ENCODE measurements at regions not wholly inside any gene's neighbourhood (a gene's known extent, or its start where the extent isn't known, plus 50 kb on each side); places are given as distances from the start of the nearest gene placed in this dataset.
A peak's percentile ranks its signal among the peaks of the same experiment; 100 is the strongest.

DNA sequence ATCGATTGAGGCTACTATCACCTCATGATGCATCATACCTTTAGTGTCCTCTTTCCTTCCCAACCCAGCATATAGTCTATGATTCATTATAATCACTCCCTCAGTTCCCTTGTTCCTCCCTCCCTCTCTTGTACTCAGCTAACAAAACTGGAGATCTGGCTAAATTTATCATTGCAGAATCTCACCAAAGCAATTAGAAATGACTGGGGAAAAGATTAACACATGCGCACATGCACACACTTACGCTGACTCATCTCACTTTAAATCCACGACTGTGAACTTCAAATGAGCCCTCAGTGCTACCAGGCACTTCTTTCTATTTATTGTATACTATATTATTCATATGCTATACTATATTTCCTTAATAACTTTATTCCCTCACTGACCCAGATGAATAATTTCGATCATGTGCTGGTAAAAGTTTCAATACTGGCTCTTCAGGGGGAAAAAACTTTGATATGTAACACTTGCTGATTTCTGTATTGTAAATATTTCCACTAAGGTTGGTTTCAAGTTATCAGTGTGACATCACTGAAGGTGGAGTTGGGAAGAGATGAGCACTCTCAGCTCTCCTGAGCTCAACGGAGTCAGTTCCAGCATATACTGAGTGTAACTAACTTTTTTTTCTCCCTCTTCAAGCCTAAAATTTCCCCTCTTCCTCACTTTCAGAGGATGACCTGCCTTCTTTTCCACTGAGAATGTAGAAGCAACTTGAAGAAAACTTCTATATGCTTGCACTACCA, 613.7 kb upstream of the B3GALT2 start:
- Histone ChIP-seq H4K20me1 (ENCODE audit: insufficient read depth, poor library complexity, severe bottlenecking) (no peaks in the 10 kb centered on the region), H3K36me3 (replicated peaks; ENCODE audit: insufficient read depth, low read depth) (no peaks in the 10 kb centered on the region), H3K4me3 (no peak overlapping the region), H3K9me3 (ENCODE audit: low read depth) (no peaks in the 10 kb centered on the region), H2AFZ (no peak overlapping the region), H3K4me1 (ENCODE audit: insufficient read depth) (no peaks in the 10 kb centered on the region), H3K27me3 (no peaks in the 10 kb centered on the region), H3K9me2 (replicated peaks; ENCODE audit: insufficient read depth) (no peaks in the 10 kb centered on the region), H3K79me2 (no peaks in the 10 kb centered on the region), H3K4me2 (no peak overlapping the region), H3K27ac (no peak overlapping the region)
- TF ChIP-seq EZH2phosphoT487 (IDR thresholded peaks at IDR 0.05; ENCODE audit: low read depth, severe bottlenecking, unreplicated experiment): no peak
- TF ChIP-seq, protein P1, sequence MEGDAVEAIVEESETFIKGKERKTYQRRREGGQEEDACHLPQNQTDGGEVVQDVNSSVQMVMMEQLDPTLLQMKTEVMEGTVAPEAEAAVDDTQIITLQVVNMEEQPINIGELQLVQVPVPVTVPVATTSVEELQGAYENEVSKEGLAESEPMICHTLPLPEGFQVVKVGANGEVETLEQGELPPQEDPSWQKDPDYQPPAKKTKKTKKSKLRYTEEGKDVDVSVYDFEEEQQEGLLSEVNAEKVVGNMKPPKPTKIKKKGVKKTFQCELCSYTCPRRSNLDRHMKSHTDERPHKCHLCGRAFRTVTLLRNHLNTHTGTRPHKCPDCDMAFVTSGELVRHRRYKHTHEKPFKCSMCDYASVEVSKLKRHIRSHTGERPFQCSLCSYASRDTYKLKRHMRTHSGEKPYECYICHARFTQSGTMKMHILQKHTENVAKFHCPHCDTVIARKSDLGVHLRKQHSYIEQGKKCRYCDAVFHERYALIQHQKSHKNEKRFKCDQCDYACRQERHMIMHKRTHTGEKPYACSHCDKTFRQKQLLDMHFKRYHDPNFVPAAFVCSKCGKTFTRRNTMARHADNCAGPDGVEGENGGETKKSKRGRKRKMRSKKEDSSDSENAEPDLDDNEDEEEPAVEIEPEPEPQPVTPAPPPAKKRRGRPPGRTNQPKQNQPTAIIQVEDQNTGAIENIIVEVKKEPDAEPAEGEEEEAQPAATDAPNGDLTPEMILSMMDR (IDR thresholded peaks at IDR 0.05; ENCODE audit: poor library complexity): no peak
- TF ChIP-seq EZH2 (IDR thresholded peaks at IDR 0.05; ENCODE audit: borderline replicate concordance): no peak
- no peak for DNase-seq (ENCODE audit: low spot score)
- WGBS (ENCODE audit: low lambda C conversion rate, missing lambda C conversion rate): 72% methylated on average over 6 of the region's 6 CpGs

DNA sequence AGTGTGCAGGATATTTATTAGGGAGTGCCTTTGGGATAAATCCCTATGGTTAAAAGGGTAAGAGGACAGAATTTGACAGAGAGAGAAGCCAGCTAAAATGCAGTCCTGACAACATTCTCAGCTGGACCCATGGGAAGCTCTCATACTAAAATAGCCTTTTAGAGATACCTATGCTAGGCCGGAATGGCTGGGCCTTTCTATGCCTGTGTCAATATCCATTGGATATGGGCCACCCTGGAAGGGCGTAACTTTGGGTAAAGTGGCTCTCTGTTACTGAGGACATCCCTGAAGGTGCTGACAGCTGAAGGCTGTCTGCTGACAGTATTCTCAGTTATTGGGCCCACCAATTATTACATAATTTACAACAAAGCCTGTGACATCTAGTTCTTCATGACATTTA, 613.0 kb upstream of the B3GALT2 start:
- TF ChIP-seq EZH2 (IDR thresholded peaks at IDR 0.05; ENCODE audit: borderline replicate concordance) (no peak), EZH2phosphoT487 (IDR thresholded peaks at IDR 0.05; ENCODE audit: low read depth, severe bottlenecking, unreplicated experiment) (no peak)
- TF ChIP-seq, protein P1 (IDR thresholded peaks at IDR 0.05; ENCODE audit: poor library complexity): no peak
- Histone ChIP-seq H3K4me2 (no peak overlapping the region), H2AFZ (no peak overlapping the region), H3K27me3 (no peaks in the 10 kb centered on the region), H3K9me3 (ENCODE audit: low read depth) (no peaks in the 10 kb centered on the region), H3K36me3 (replicated peaks; ENCODE audit: insufficient read depth, low read depth) (no peaks in the 10 kb centered on the region), H3K27ac (no peak overlapping the region), H3K4me3 (no peak overlapping the region), H3K79me2 (no peaks in the 10 kb centered on the region), H3K4me1 (ENCODE audit: insufficient read depth) (peaks cover 3% of the 10 kb centered on the region), H4K20me1 (ENCODE audit: insufficient read depth, poor library complexity, severe bottlenecking) (no peaks in the 10 kb centered on the region), H3K9me2 (replicated peaks; ENCODE audit: insufficient read depth) (no peaks in the 10 kb centered on the region)
- no peak for DNase-seq (ENCODE audit: low spot score)
- WGBS (ENCODE audit: low lambda C conversion rate, missing lambda C conversion rate): 89% methylated on average over 2 of the region's 2 CpGs

DNA sequence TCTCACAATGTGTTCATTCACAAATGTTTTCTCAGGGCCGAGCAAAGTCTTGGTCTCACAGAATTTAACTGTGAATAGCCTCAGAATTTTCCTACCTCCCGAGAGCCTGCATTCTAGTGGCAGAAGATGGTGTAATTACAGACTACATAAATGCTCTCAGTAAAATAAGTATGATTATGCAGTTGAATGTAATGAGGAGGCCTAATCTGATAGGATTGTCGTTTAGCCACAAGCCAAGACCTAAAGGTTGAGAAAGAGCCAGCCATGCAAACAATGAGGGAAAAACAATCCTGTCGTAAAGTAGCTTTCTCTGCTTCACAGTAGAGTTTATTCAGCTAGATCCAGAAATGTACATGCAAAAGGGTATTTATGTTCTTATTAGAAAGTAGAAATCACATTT, 607.8 kb upstream of the B3GALT2 start:
- Histone ChIP-seq H3K27me3 (no peaks in the 10 kb centered on the region), H3K79me2 (no peaks in the 10 kb centered on the region), H3K9me2 (replicated peaks; ENCODE audit: insufficient read depth) (no peaks in the 10 kb centered on the region), H3K4me3 (no peak overlapping the region), H2AFZ (no peak overlapping the region), H3K9me3 (ENCODE audit: low read depth) (no peaks in the 10 kb centered on the region), H3K4me1 (ENCODE audit: insufficient read depth) (peaks cover 8% of the 10 kb centered on the region), H3K27ac (peak overlapping the region; percentile 1), H3K36me3 (replicated peaks; ENCODE audit: insufficient read depth, low read depth) (no peaks in the 10 kb centered on the region), H3K4me2 (no peak overlapping the region), H4K20me1 (ENCODE audit: insufficient read depth, poor library complexity, severe bottlenecking) (no peaks in the 10 kb centered on the region)
- WGBS (ENCODE audit: low lambda C conversion rate, missing lambda C conversion rate): 47% methylated on average over 4 of the region's 4 CpGs
- TF ChIP-seq, protein P1 (IDR thresholded peaks at IDR 0.05; ENCODE audit: poor library complexity): peak; percentile 7
- TF ChIP-seq EZH2phosphoT487 (IDR thresholded peaks at IDR 0.05; ENCODE audit: low read depth, severe bottlenecking, unreplicated experiment): no peak
- DNase-seq (ENCODE audit: low spot score): no peak
